Lower leg skin (tissue), 4 donors: ENCODE measurements at regions not wholly inside any gene's neighbourhood (a gene's known extent, or its start where the extent isn't known, plus 50 kb on each side); places are given as distances from the start of the nearest gene placed in this dataset.
A peak's percentile ranks its signal among the peaks of the same experiment; 100 is the strongest.

Source experiments
- DNase-seq, 2 donors: peaks; one replicate each; pipeline ENCODE4 v3.0.0-alpha.2; 2019; ENCODE audit warnings: low spot score in 2 of 2
- H3K4me3 ChIP-seq: fragments of 200-600 bp; sonication (generic); 2 replicates; pipeline ENCODE4 v1.5.1; 2017; ENCODE audit warnings: mild to moderate bottlenecking, low read depth; ENCODE audit not compliant: poor library complexity, severe bottlenecking
- POLR2A ChIP-seq, 2 donors: fragments of 450-650 bp; IDR thresholded peaks; one replicate each; pipeline ENCODE4 v1.6.1; 2016 to 2017; ENCODE audit warnings: antibody characterized with exemption in 2 of 2, mild to moderate bottlenecking in 1 of 2, moderate library complexity in 1 of 2
- WGBS, 2 donors: methylation state at CpG; one replicate each; pipeline ENCODE4 v1.1.5; 2018; 5-methylcytosine and 5-hydroxymethylcytosine counted together
- intact Hi-C: fragments of 100-400 bp; cut with DNase I; formaldehyde crosslinking; loops from one replicate; pipeline ENCODE4 v1.15.0; 2023; ENCODE audit warnings: low total_unique reads
- TF ChIP-seq, protein P1 (sequence below), 3 donors: fragments of 450-650 bp; IDR thresholded peaks; one replicate each; pipeline ENCODE4 v1.5.1; 2016; ENCODE audit warnings: antibody characterized with exemption in 3 of 3, mild to moderate bottlenecking in 3 of 3, moderate library complexity in 2 of 3

DNA sequence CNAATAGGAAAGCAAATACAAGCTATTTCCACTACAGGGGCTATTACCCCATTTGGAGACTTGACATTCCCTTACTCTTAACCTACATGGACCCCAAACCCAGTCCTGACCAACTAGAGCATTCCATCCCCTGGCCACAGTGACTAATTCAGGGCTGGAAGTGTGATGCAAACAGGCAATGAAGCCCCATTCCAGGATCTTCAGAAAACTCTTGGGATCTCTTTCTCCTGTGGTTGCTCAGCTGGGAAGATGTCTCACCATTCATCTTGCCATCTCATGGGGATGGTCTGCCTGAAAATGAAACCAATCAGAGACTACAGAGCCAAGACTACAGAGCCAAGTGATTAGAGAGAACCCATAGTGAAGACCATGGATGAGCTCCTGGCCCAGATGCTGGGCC lies 206.2 kb downstream of the ZNF365 start:
- no peak for DNase-seq

DNA sequence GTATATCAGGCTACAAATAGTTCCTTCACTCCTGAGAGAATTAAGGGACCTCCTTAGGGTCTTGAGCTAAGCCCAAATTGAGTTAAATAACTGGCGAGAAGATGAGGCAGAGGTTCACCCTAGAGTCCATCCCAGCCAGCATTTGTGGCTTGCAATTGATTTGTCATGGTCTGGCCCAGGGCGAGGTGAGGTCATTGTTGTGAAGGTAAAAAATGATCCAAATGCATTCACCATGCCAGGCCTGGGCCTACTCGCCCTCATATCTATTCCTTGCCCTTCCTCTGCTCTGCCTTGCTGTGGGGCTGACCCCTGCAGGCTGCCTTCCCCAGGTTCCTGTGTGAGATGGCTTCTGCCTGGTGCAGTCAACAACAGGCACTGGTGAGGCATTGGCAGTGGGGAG lies 207.2 kb downstream of the ZNF365 start:
- DNase-seq: no peak
- TF ChIP-seq POLR2A (IDR thresholded peaks at IDR 0.05): no peak
- TF ChIP-seq, protein P1, sequence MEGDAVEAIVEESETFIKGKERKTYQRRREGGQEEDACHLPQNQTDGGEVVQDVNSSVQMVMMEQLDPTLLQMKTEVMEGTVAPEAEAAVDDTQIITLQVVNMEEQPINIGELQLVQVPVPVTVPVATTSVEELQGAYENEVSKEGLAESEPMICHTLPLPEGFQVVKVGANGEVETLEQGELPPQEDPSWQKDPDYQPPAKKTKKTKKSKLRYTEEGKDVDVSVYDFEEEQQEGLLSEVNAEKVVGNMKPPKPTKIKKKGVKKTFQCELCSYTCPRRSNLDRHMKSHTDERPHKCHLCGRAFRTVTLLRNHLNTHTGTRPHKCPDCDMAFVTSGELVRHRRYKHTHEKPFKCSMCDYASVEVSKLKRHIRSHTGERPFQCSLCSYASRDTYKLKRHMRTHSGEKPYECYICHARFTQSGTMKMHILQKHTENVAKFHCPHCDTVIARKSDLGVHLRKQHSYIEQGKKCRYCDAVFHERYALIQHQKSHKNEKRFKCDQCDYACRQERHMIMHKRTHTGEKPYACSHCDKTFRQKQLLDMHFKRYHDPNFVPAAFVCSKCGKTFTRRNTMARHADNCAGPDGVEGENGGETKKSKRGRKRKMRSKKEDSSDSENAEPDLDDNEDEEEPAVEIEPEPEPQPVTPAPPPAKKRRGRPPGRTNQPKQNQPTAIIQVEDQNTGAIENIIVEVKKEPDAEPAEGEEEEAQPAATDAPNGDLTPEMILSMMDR (IDR thresholded peaks at IDR 0.05): no peak
- H3K4me3 ChIP-seq: no peak overlapping the region
- intact Hi-C loops: no loop called here
- WGBS, 2 donors: 71 to 78% methylated on average over 3 of the region's 3 CpGs

More for the DNA sequence above, 206.2 kb downstream of the ZNF365 start:
- H3K4me3 ChIP-seq: no peak overlapping the region
- TF ChIP-seq, protein P1 (IDR thresholded peaks at IDR 0.05): no peak
- no peak for TF ChIP-seq POLR2A (IDR thresholded peaks at IDR 0.05)
- intact Hi-C loops: no loop called here

DNA sequence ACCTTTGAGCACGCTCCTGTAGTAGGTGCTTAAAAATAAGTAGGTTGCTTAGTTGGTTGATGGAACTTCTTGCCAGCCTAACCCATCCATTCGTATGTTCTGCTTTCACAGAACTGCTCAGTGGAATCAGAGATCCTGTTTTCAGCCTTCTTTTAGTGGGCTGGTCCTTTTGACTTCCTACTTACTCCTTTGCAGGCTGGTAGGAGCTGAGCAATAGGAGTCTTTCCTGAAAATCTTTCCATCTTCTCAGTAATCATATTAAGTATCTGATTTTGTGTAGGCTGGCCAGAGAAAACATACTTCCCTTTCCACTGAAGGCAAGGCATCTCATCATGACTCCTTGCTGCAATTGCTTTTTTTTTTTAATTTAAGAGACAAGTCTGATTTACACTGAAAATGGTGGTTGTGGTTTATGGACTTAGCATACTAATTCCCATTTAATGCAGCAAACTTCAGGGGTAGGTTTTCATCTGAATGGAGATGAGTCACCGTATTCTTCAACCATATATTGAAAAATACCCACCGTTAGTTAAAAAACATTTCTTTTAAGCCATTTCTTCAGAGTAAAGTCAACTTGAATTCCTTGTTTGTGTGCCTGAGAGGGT lies 208.0 kb downstream of the ZNF365 start:
- intact Hi-C loops: no loop called here
- no peak for DNase-seq
- WGBS, 2 donors: 66 to 83% methylated on average over 4 of the region's 4 CpGs
- TF ChIP-seq, protein P1 (IDR thresholded peaks at IDR 0.05): no peak
- TF ChIP-seq POLR2A (IDR thresholded peaks at IDR 0.05): no peak
- H3K4me3 ChIP-seq: no peak overlapping the region

DNA sequence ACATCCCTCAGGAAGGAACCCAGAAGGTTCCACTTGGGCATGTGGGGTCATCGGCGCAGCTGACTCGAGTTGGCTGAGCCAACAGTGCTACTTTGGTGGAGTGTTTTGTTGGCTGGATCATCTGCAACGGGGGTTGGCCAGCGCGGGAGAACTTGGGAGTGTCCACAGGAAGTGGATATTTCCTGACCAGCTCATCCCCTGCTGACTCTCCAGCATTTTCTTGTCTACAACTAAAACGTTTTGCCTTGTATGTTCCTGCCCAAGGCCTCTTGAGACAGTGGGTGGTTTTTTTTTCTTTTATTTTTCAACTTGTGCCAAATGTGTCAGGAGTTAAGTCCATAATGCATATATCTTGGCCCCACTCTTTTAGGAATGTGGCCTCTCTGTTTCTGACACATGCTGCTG lies 208.6 kb downstream of the ZNF365 start:
- TF ChIP-seq POLR2A (IDR thresholded peaks at IDR 0.05): no peak
- TF ChIP-seq, protein P1 (IDR thresholded peaks at IDR 0.05): no peak
- WGBS, 2 donors: 29 to 53% methylated on average over 7 of the region's 7 CpGs
- H3K4me3 ChIP-seq: no peak overlapping the region
- peak; percentile 80 to 95 for DNase-seq
- intact Hi-C loops: no loop called here

DNA sequence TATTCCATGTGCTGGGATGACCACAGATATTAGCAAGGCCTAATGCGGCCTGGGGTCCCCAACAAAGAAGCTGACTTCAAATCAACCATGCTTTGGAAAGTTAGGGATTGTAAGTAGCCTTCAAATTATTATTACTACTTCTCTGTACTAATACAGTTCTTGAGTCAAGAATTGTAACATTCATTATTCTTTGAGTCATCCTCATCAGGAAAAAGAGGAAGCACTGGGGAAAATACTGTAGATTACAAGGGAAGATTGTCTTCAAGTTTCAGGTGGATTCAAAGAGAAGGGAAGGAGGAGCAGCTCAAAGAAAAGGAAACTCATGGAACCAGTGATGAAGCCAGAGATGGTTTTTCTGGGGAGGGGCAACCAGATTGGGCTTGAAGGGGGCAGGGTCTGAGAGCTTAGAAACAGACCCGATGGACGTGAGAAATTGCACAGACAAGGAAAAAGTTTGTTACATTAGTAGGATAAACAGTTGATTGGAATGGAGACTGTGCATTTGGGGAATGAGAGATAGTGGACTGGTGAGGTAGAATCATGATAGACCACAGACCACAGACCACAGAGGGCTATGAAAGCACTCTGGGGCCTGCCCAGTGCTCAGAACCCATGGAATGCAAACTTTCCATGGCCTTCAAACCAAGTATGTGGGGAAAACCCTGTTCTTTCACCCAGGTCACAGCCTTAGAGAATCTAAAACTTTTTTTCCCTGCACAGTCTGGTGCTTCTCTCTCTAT lies 209.9 kb downstream of the ZNF365 start:
- DNase-seq: no peak
- 83 to 84% methylated on average over 3 of the region's 3 CpGs for WGBS, 2 donors
- intact Hi-C loops: no loop called here

More for the DNA sequence above, 209.9 kb downstream of the ZNF365 start:
- TF ChIP-seq, protein P1 (IDR thresholded peaks at IDR 0.05): no peak
- no peak for TF ChIP-seq POLR2A (IDR thresholded peaks at IDR 0.05)
- no peak overlapping the region for H3K4me3 ChIP-seq
